MG63 (cell line): ENCODE measurements at regions not wholly inside any gene's neighbourhood (a gene's known extent, or its start where the extent isn't known, plus 50 kb on each side); places are given as distances from the start of the nearest gene placed in this dataset.

Experiments used
- DNase-seq: peaks from one replicate; pipeline ENCODE4 v3.0.0-alpha.2; 2020
- H3K27me3 ChIP-seq: fragments of 250-450 bp; sonication (Bioruptor Pico); 2 replicates; pipeline ENCODE4 v1.5.1; 2020; ENCODE audit warnings: mild to moderate bottlenecking, moderate library complexity
- H3K36me3 ChIP-seq: fragments of 250-450 bp; sonication (Bioruptor Pico); 2 replicates; pipeline ENCODE4 v1.5.1; 2020; ENCODE audit warnings: mild to moderate bottlenecking, moderate library complexity
- H3K4me3 ChIP-seq: fragments of 250-450 bp; sonication (Bioruptor Pico); 2 replicates; pipeline ENCODE4 v1.5.1; 2020; ENCODE audit warnings: mild to moderate bottlenecking, moderate library complexity
- H3K9me3 ChIP-seq: fragments of 250-450 bp; sonication (Bioruptor Pico); 2 replicates; pipeline ENCODE4 v1.5.1; 2020; ENCODE audit warnings: mild to moderate bottlenecking, moderate library complexity

DNA sequence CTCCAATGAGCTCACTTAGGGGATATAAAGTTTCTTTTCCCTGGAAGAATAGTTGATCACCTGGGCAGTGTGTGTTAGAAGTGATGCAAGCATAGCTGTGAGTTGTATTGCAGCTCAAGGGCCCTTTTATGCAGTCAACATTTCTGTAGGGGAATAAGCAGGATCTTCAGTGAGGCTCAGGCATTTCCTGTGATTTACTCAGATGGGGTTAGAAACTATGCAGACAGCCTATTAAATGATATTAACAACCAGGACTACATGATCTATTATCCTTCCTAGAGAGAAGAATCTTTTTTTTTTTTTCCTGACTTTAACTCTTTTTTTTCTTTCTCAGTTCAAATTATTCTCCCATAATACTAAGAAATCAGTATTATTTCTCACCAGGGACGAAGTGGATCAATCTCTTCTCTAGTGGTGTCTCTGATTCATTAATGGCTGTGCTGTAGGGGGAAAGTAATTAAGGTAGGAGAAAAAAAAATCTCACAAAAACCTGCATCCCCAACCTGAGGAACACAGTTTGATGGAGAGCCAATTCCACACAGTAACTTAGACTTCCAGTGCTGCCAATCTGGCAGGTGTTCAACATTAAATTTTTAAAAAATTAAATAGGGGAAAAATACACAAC is 126.4 kb upstream of the SLC10A2 start:
- H3K27me3 ChIP-seq: no peaks in the 10 kb centered on the region; the same call in 1 of the 2 replicates
- no peaks in the 10 kb centered on the region for H3K36me3 ChIP-seq
- H3K9me3 ChIP-seq: no peaks in the 10 kb centered on the region
- no peak overlapping the region for H3K4me3 ChIP-seq
- DNase-seq: no peak

DNA sequence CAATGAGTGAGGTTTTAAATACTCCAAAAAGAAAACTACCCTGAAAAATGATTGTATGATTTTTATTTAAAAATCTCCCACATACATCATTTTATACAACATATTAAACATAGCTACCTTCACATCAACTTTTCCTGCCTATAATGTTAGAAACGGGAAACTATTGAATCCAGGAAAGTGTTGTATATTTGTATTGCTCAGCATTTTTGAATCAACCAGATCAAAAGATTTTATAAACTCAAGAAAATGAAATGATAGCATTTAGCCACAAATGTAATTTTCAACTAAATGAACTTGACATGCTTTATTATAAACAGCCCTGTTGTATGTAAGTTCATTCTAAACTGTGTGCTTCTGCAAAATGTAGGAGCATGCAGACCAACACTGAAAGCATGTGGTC is 124.6 kb upstream of the SLC10A2 start:
- no peaks in the 10 kb centered on the region for H3K36me3 ChIP-seq
- no peak for DNase-seq
- no peaks in the 10 kb centered on the region; the same call in 1 of the 2 replicates for H3K27me3 ChIP-seq
- no peaks in the 10 kb centered on the region for H3K9me3 ChIP-seq
- H3K4me3 ChIP-seq: no peak overlapping the region

DNA sequence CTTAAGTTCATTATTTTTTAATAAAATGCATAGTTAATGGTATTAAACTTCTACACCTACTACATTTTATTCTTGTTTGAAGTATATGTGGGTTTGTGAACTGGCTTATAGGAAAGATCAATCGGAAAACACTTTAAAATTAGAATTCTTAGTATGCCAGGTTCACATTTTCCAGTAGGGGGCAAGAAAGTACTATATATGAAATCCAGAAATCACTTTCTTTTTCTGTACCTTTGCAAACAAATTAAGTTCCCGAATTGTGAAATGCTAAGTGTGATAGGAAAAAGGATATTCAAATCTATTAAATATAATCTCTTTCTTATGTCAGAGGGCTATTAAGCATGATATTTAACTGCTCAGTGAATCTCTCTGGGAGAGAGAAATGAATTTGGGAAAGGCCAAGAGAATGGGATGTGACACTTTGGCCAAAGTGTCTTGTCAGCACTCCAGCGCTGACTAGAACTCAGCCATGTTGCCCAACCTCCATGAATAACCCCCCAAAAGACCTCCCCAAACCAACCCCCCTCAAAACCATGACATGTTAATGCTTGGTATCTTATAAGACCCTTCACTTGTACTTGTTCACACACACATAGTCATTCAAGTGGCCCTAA is 122.6 kb upstream of the SLC10A2 start:
- no peak for DNase-seq

GRCh38 chr13:103187721-103188156 is 121.5 kb upstream of the SLC10A2 start:
- H3K36me3 ChIP-seq: no peaks in the 10 kb centered on the region
- DNase-seq: no peak
- H3K27me3 ChIP-seq: no peaks in the 10 kb centered on the region; the same call in none of the 2 replicates
- no peak overlapping the region for H3K4me3 ChIP-seq
- no peaks in the 10 kb centered on the region for H3K9me3 ChIP-seq

More for the DNA sequence above, 122.6 kb upstream of the SLC10A2 start:
- Histone ChIP-seq H3K9me3 (no peaks in the 10 kb centered on the region), H3K4me3 (no peak overlapping the region), H3K27me3 (no peaks in the 10 kb centered on the region; the same call in none of the 2 replicates), H3K36me3 (no peaks in the 10 kb centered on the region)

DNA sequence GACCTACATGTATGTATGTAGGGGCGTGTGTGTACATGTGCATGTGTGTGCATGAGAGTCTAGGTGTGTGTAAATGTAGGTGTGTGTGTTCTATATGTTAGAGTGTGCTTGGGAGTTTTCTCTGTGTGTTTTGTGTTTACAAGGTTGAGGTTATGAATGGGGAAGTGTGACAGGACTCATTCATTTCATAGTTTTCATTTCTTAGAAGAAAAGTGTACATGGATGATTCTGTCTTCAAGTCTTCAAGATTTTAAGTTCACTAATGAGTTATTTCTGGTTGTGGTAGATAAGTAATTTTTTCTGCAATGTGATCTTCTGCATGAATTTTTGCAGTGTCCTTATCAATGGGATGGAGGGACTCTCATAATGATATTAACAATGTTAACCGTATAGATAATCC is 118.2 kb upstream of the SLC10A2 start:
- Histone ChIP-seq H3K36me3 (no peaks in the 10 kb centered on the region), H3K27me3 (no peaks in the 10 kb centered on the region; the same call in none of the 2 replicates), H3K4me3 (no peak overlapping the region), H3K9me3 (no peaks in the 10 kb centered on the region)
- no peak for DNase-seq

DNA sequence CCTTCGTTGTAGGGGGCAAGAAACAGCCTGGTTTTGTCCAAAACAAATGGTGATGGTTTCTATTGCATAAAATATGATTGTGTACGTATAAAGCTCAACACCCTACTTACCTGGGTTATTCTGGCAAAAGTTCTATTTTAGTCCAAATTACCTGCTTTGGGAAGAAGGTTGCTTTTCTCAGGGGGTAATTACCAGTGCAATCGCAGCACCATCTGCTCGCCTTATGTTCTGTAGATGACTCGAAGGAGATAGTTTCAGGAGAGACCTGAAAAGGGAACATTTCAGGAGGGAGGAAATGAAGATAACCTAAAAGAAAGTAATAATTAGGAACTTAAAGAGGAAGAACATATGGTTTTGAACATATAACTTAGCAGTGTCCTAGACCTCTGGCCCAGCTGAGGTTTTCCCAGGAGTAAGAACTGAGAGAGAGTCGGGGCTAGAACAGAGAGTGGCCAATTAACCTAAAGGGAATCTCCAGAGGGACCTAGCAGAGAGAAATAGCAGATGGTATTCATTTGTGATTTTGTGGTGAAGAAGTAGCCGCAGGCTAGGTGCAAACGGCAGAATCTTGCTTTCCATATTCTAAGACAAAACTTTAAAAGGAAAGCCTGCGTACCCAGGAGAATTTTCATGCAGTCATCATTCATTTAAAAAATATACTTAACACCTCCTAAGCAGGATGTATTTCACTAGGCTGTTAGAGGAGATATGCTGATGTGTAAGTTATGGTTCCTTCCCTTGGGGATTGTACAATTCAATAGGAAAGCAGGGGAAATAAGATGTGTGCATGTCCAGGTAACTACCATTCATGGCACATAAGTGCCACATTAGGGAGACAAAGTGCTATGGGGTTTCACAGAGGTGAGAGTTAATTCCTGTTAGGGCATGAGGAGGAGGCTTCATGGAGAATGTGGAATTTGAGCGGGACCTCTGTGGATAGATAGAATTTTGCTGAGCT is 113.0 kb upstream of the SLC10A2 start:
- H3K36me3 ChIP-seq: no peaks in the 10 kb centered on the region
- no peak for DNase-seq
- H3K9me3 ChIP-seq: no peaks in the 10 kb centered on the region
- H3K27me3 ChIP-seq: no peaks in the 10 kb centered on the region; the same call in none of the 2 replicates
- H3K4me3 ChIP-seq: no peak overlapping the region

- Histone ChIP-seq H3K36me3 (no peaks in the 10 kb centered on the region), H3K4me3 (no peak overlapping the region), H3K27me3 (no peaks in the 10 kb centered on the region; the same call in 1 of the 2 replicates), H3K9me3 (no peaks in the 10 kb centered on the region)
- no peak for DNase-seq
Measured at GRCh38 chr13:103174966-103175365, 108.7 kb upstream of the SLC10A2 start.

- H3K9me3 ChIP-seq: no peaks in the 10 kb centered on the region
- no peaks in the 10 kb centered on the region for H3K36me3 ChIP-seq
- H3K27me3 ChIP-seq: no peaks in the 10 kb centered on the region
- DNase-seq: no peak
- no peak overlapping the region for H3K4me3 ChIP-seq
Measured at GRCh38 chr13:103168901-103169508, 102.8 kb upstream of the SLC10A2 start.

GRCh38 chr13:103164251-103164650 is 98.0 kb upstream of the SLC10A2 start:
- no peak overlapping the region for H3K4me3 ChIP-seq
- no peaks in the 10 kb centered on the region for H3K27me3 ChIP-seq
- no peaks in the 10 kb centered on the region for H3K36me3 ChIP-seq
- no peaks in the 10 kb centered on the region for H3K9me3 ChIP-seq
- no peak for DNase-seq

DNA sequence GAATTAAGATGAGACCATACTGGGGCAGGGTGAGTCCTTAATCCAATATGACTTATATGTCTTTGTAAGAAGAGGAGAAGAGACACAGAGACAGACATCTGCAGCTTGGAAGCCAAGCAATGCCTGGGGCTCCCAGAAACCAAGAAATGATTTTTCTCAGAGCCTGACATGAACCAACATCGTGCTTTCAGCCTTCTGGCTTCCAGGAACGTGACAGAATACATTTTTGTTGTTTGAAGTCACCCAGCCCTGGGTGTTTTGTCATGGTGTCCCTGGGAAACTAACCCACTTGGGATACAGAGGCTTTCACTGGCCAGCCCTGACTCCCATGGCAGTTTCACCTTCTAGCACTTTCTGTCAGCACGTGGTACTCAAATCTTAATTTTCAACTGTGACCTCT is 95.3 kb upstream of the SLC10A2 start:
- Histone ChIP-seq H3K27me3 (no peaks in the 10 kb centered on the region), H3K9me3 (no peaks in the 10 kb centered on the region), H3K4me3 (no peak overlapping the region), H3K36me3 (no peaks in the 10 kb centered on the region)
- DNase-seq: no peak

DNA sequence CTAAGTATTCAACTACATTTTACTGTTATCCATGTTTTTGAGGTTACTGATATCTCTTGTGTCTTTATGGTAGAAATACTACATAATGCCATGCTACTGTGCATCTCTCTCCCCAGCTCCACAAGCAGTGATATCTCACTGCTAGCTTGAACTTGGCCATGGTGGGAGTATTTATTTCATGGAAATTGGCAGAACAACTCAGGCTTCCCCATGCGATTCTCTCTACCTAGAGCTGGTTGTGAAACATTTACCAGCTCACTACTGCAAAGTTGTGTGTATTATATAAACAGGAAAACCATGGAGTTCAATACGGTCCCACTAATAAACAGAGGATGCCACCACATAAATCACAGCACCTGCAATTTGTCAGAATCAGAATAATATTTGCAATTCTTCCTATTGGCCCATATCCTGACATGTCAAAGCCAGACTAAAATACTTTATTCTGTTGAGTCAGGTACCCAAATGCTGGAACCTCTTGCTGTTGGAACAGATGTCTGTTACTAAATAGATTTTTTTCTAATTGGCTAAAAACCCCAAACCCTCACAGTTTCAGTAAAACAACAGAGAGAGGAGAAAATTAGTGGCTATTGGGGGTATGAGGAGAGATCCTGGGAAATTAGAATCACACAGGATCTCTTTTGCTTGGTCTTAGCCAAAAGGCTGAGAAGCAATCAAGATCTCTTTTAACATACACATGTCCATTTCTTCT is 91.4 kb upstream of the SLC10A2 start:
- H3K27me3 ChIP-seq: no peaks in the 10 kb centered on the region
- no peaks in the 10 kb centered on the region for H3K9me3 ChIP-seq
- no peak for DNase-seq
- H3K36me3 ChIP-seq: no peaks in the 10 kb centered on the region
- no peak overlapping the region for H3K4me3 ChIP-seq

- H3K36me3 ChIP-seq: no peaks in the 10 kb centered on the region
- H3K27me3 ChIP-seq: no peaks in the 10 kb centered on the region
- DNase-seq: no peak
- no peak overlapping the region for H3K4me3 ChIP-seq
- H3K9me3 ChIP-seq: no peaks in the 10 kb centered on the region
Measured at GRCh38 chr13:103157016-103157415, 90.8 kb upstream of the SLC10A2 start.

DNA sequence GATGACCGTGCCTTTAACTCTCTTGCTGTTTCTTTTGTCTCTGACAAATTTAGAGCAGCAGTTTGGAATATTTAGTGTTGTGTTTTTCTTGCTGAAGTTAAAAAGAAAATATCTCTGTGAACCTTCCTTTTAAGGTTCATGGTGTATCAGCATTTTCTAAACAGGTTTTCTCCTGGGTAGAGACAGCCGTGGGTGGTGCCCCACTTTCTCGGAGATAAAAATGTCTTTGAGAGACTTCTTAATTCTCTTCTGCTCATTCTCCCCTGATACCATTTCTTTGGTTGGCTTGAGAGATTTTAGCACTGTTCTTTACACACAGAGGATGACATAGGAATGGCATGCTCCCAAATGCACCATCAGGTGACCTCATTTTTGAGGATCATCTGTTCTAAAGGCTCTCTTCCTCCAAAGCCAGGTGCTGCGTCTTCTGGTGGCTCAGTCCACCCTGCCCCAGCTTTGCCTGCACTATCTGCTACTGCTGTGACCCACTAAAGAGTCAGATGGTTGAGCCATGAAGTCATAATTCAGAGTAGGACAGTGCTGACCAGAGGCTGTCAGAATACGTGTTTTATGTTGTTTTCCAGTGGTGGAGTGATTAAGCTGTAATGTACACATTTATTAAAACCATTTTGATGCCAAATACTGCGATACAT is 90.3 kb upstream of the SLC10A2 start:
- DNase-seq: no peak
- Histone ChIP-seq H3K9me3 (no peaks in the 10 kb centered on the region), H3K27me3 (no peaks in the 10 kb centered on the region), H3K36me3 (no peaks in the 10 kb centered on the region), H3K4me3 (no peak overlapping the region)

DNA sequence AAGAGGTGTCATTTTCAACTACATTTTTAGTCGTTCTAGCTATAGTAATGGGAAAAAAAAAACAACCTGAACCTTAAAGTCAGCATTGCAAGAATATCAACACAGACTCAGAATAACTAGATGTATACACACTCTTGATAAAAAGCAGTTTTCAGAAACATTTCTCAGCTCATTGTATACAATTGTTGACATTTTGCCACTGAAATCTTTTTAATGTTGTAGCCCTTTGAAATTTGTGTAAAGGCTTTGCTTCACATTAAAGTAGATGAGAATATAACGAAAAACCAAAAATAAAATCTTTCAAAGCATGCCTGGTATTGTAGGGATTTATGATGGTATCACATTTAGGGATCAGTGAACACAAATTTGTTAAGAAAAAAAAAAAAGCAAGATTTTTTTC is 87.2 kb upstream of the SLC10A2 start:
- Histone ChIP-seq H3K4me3 (no peak overlapping the region), H3K9me3 (no peaks in the 10 kb centered on the region), H3K27me3 (no peaks in the 10 kb centered on the region), H3K36me3 (no peaks in the 10 kb centered on the region)
- no peak for DNase-seq

DNA sequence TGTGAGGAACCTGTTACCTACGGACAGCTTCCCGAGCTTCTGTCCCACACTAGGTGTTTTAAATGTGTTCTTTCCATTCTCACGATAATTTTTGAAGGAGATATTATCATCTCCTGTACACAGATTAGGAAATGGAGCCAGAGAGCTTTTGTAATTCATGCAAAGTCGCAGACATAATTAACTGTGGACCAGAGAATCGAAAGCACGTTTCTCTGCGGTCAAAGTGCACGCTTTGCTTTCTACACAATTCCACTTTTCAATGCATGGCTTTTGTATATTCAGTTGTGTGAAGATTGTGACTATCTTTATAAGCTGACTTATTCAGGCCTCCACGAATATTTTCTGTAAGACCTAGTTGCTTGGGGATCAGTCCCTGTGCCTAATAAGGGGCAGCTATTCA is 81.7 kb upstream of the SLC10A2 start:
- Histone ChIP-seq H3K4me3 (no peak overlapping the region), H3K27me3 (no peaks in the 10 kb centered on the region), H3K9me3 (no peaks in the 10 kb centered on the region), H3K36me3 (no peaks in the 10 kb centered on the region)
- no peak for DNase-seq

GRCh38 chr13:103145442-103145841 is 79.2 kb upstream of the SLC10A2 start:
- no peak for DNase-seq
- H3K4me3 ChIP-seq: no peak overlapping the region
- H3K36me3 ChIP-seq: no peaks in the 10 kb centered on the region
- H3K9me3 ChIP-seq: no peaks in the 10 kb centered on the region
- no peaks in the 10 kb centered on the region for H3K27me3 ChIP-seq
